ENCODE measurements at regions not wholly inside any gene's neighbourhood (a gene's known extent, or its start where the extent isn't known, plus 50 kb on each side); places are given as distances from the start of the nearest gene placed in this dataset.

DNA sequence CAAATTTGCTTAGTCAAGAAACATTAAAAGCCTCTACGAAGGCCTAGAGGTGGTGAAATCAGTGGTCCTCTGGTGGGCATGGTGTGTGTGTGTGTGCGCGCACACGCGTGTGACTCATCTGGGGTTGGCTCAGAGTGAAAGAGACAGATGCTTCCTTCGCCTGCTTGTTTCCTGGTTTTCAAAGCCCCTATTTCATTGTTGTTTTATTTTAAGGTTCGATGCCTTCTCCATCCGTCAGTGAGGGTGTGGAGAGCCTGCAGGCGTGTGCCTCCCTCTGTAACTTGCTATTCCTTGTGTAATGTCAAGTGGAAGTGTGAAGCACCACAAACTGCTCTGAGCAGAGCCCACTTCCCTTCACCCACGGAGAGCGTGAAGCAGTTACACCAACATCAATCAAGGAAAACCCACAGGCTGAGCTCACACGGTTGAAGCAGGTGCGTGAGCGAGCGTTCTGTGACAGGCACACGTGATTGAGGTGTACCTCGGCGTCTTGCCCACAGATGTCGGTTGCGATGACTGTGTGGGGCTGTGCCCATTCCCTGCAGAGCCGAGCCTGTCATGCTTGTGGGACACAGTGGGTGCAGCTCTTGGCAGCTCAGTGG, 233.9 kb downstream of the PRL start:
- no CpG with 5 or more reads among the region's 21 CpGs for WGBS (ENCODE audit: extremely low coverage, insufficient read length, low lambda C conversion rate)
- Mint-ChIP-seq H3K27ac (peak overlapping the region; percentile 50 to 87 (median 69); a peak in 4 of 7 replicates), H3K4me1 (peaks cover 10 to 18% of the 10 kb centered on the region in 2 experiments), H3K27me3 (ENCODE audit: low read depth) (no peaks in the 10 kb centered on the region), H3K9me3 (no peaks in the 10 kb centered on the region), H3K4me3 (no peak overlapping the region), H3K36me3 (ENCODE audit: insufficient read depth in 1 of 3, low read depth in 3 of 3) (peaks cover 25 to 26% (median 25%) of the 10 kb centered on the region in 3 experiments; a peak in 6 of 7 replicates)
- Histone ChIP-seq H2AK5ac (ENCODE audit: insufficient read length, low read length) (no peak overlapping the region), H3K9ac (ENCODE audit: extremely low read depth, insufficient read length, low read length) (no peak overlapping the region), H2BK15ac (ENCODE audit: low read depth, low read length) (no peak overlapping the region), H3K4me1 (ENCODE audit: insufficient read depth, low read length) (no peaks in the 10 kb centered on the region), H3K4me2 (ENCODE audit: insufficient read depth, insufficient read length, low read length) (no peak overlapping the region), H4K91ac (ENCODE audit: insufficient read length, low read depth, low read length) (no peak overlapping the region), H3K79me2 (ENCODE audit: insufficient read depth, low read length) (no peaks in the 10 kb centered on the region), H4K20me1 (ENCODE audit: control insufficient read depth, insufficient read depth, insufficient read length) (no peaks in the 10 kb centered on the region), H2AFZ (ENCODE audit: low read length) (no peak overlapping the region), H2BK120ac (ENCODE audit: low read depth, low read length, poor library complexity, severe bottlenecking) (no peak overlapping the region), H3T11ph (ENCODE audit: low read length) (no peak overlapping the region), H3K27ac (ENCODE audit: insufficient read length, low read depth, low read length) (no peak overlapping the region), H3K18ac (ENCODE audit: insufficient read length, low read depth, low read length) (no peak overlapping the region), H3K23me2 (ENCODE audit: insufficient read length, low read depth, low read length, poor library complexity, severe bottlenecking) (no peaks in the 10 kb centered on the region), H3K27me3 (ENCODE audit: insufficient read depth, low read length) (no peaks in the 10 kb centered on the region), H3K14ac (ENCODE audit: insufficient read depth, low read length) (no peak overlapping the region), H3K56ac (ENCODE audit: insufficient read length, low read depth, low read length) (no peak overlapping the region), H2BK5ac (ENCODE audit: insufficient read length, low read length) (no peak overlapping the region), H2BK12ac (ENCODE audit: insufficient read length, low read depth, low read length) (no peak overlapping the region), H3K4ac (ENCODE audit: low read depth, low read length) (no peak overlapping the region), H3K9me3 (ENCODE audit: control insufficient read depth, low read depth, low read length) (no peaks in the 10 kb centered on the region), H4K5ac (ENCODE audit: insufficient read length, low read depth, low read length) (no peak overlapping the region), H4K8ac (replicated peaks; ENCODE audit: insufficient read length, low read depth, low read length) (no peak overlapping the region), H2BK20ac (ENCODE audit: low read depth, low read length, poor library complexity, severe bottlenecking) (no peak overlapping the region), H3K23ac (ENCODE audit: insufficient read length, low read depth, low read length) (no peak overlapping the region), H3K79me1 (ENCODE audit: insufficient read depth, low read depth, low read length, poor library complexity, severe bottlenecking) (no peaks in the 10 kb centered on the region)
- DNase-seq = no peak
- TF ChIP-seq, protein P1, sequence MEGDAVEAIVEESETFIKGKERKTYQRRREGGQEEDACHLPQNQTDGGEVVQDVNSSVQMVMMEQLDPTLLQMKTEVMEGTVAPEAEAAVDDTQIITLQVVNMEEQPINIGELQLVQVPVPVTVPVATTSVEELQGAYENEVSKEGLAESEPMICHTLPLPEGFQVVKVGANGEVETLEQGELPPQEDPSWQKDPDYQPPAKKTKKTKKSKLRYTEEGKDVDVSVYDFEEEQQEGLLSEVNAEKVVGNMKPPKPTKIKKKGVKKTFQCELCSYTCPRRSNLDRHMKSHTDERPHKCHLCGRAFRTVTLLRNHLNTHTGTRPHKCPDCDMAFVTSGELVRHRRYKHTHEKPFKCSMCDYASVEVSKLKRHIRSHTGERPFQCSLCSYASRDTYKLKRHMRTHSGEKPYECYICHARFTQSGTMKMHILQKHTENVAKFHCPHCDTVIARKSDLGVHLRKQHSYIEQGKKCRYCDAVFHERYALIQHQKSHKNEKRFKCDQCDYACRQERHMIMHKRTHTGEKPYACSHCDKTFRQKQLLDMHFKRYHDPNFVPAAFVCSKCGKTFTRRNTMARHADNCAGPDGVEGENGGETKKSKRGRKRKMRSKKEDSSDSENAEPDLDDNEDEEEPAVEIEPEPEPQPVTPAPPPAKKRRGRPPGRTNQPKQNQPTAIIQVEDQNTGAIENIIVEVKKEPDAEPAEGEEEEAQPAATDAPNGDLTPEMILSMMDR (conservative IDR thresholded peaks at IDR 0.05) = no peak
